ENCODE measurements at regions not wholly inside any gene's neighbourhood (a gene's known extent, or its start where the extent isn't known, plus 50 kb on each side); places are given as distances from the start of the nearest gene placed in this dataset.

GRCh38 chr3:19717736-19718135 lies 216.3 kb downstream of the EFHB start:
- DNase-seq: no peak

GRCh38 chr3:19711160-19711782 lies 222.7 kb downstream of the EFHB start:
- DNase-seq: no peak

- DNase-seq: no peak
Observed at GRCh38 chr3:19702416-19703078, 231.5 kb downstream of the EFHB start.

- no peak for DNase-seq
Observed at GRCh38 chr3:19688767-19689166, 245.2 kb downstream of the EFHB start.

- DNase-seq: no peak
Observed at GRCh38 chr3:19668163-19668562, 265.9 kb downstream of the EFHB start.

- DNase-seq: no peak
Observed at GRCh38 chr3:19662486-19662885, 271.5 kb downstream of the EFHB start.

- DNase-seq: no peak
Observed at GRCh38 chr3:19652336-19652735, 281.7 kb downstream of the EFHB start.

- DNase-seq: no peak
Observed at GRCh38 chr3:19645093-19645492, 288.9 kb downstream of the EFHB start.

- DNase-seq: no peak
Observed at GRCh38 chr3:19644405-19644804, 289.6 kb downstream of the EFHB start.

- DNase-seq: no peak
Observed at GRCh38 chr3:19641408-19641807, 292.6 kb downstream of the EFHB start.

- no peak for DNase-seq
Observed at GRCh38 chr3:19632099-19633074, 301.6 kb downstream of the EFHB start.

- DNase-seq: no peak
Observed at GRCh38 chr3:19598870-19599269, 335.1 kb downstream of the EFHB start.

- DNase-seq: no peak
Observed at GRCh38 chr3:19596408-19596807, 337.6 kb downstream of the EFHB start.

GRCh38 chr3:19595884-19596283 lies 338.1 kb downstream of the EFHB start:
- no peak for DNase-seq
